ENCODE measurements at regions not wholly inside any gene's neighbourhood (a gene's known extent, or its start where the extent isn't known, plus 50 kb on each side); places are given as distances from the start of the nearest gene placed in this dataset.

DNA sequence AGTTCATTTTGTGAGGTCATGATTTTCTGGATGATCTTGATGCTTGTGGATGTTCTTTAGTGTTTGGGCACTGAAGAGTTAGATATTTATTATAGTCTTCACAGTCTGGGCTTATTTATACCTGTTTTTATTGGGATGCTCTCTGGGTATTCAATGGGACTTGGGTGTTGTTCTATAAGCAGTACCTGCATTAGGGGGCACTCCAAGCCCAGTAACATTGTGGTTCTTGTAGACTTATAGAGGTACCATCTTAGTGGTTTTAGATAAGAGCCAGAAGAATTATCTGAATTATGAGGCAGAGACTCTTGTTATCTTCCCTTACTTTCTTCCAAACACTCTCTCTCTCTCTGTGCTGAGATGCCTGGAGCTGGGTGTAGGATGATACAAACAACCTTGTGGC lies 470.0 kb downstream of the PIK3C3 start:
- TF ChIP-seq, protein P1, sequence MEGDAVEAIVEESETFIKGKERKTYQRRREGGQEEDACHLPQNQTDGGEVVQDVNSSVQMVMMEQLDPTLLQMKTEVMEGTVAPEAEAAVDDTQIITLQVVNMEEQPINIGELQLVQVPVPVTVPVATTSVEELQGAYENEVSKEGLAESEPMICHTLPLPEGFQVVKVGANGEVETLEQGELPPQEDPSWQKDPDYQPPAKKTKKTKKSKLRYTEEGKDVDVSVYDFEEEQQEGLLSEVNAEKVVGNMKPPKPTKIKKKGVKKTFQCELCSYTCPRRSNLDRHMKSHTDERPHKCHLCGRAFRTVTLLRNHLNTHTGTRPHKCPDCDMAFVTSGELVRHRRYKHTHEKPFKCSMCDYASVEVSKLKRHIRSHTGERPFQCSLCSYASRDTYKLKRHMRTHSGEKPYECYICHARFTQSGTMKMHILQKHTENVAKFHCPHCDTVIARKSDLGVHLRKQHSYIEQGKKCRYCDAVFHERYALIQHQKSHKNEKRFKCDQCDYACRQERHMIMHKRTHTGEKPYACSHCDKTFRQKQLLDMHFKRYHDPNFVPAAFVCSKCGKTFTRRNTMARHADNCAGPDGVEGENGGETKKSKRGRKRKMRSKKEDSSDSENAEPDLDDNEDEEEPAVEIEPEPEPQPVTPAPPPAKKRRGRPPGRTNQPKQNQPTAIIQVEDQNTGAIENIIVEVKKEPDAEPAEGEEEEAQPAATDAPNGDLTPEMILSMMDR (IDR thresholded peaks at IDR 0.05) = no peak
- TF ChIP-seq JUNB (IDR thresholded peaks at IDR 0.05) (no peak), BHLHE40 (IDR thresholded peaks at IDR 0.05; ENCODE audit: low read depth, low read length) (no peak), EP300 (IDR thresholded peaks at IDR 0.05) (no peak), SMC3 (IDR thresholded peaks at IDR 0.05) (no peak), POLR2A (IDR thresholded peaks at IDR 0.05; ENCODE audit: low read length) (no peak)
- TF ChIP-seq, protein P2, sequence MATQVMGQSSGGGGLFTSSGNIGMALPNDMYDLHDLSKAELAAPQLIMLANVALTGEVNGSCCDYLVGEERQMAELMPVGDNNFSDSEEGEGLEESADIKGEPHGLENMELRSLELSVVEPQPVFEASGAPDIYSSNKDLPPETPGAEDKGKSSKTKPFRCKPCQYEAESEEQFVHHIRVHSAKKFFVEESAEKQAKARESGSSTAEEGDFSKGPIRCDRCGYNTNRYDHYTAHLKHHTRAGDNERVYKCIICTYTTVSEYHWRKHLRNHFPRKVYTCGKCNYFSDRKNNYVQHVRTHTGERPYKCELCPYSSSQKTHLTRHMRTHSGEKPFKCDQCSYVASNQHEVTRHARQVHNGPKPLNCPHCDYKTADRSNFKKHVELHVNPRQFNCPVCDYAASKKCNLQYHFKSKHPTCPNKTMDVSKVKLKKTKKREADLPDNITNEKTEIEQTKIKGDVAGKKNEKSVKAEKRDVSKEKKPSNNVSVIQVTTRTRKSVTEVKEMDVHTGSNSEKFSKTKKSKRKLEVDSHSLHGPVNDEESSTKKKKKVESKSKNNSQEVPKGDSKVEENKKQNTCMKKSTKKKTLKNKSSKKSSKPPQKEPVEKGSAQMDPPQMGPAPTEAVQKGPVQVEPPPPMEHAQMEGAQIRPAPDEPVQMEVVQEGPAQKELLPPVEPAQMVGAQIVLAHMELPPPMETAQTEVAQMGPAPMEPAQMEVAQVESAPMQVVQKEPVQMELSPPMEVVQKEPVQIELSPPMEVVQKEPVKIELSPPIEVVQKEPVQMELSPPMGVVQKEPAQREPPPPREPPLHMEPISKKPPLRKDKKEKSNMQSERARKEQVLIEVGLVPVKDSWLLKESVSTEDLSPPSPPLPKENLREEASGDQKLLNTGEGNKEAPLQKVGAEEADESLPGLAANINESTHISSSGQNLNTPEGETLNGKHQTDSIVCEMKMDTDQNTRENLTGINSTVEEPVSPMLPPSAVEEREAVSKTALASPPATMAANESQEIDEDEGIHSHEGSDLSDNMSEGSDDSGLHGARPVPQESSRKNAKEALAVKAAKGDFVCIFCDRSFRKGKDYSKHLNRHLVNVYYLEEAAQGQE (IDR thresholded peaks at IDR 0.05) = no peak
- TF ChIP-seq, protein P3, sequence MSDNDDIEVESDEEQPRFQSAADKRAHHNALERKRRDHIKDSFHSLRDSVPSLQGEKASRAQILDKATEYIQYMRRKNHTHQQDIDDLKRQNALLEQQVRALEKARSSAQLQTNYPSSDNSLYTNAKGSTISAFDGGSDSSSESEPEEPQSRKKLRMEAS (IDR thresholded peaks at IDR 0.05) = no peak
